Inflammatory macrophage treated with lipopolysaccharide for 1 hour (primary cell): ENCODE measurements at regions not wholly inside any gene's neighbourhood (a gene's known extent, or its start where the extent isn't known, plus 50 kb on each side); places are given as distances from the start of the nearest gene placed in this dataset.

Experiments used
- DNase-seq, 2 donors: peaks; one replicate each; pipeline ENCODE4 v3.0.0-alpha.2; 2020 to 2022

- DNase-seq = no peak
These were observed 485.3 kb downstream of the CBLN2 start for GRCh38 chr18:72058851-72059250.

- DNase-seq = no peak
These were observed 488.0 kb downstream of the CBLN2 start for GRCh38 chr18:72056171-72056570.

- no peak for DNase-seq
These were observed 502.7 kb downstream of the CBLN2 start for GRCh38 chr18:72041313-72042032.

- no peak for DNase-seq
These were observed 530.7 kb downstream of the CBLN2 start for GRCh38 chr18:72013427-72013850.

GRCh38 chr18:71998547-71999097 is 545.5 kb downstream of the CBLN2 start:
- no peak for DNase-seq

- no peak for DNase-seq
These were observed 548.2 kb downstream of the CBLN2 start for GRCh38 chr18:71995904-71996465.

GRCh38 chr18:71994273-71994672 is 549.9 kb downstream of the CBLN2 start:
- DNase-seq = no peak

GRCh38 chr18:71989616-71990015 is 554.5 kb downstream of the CBLN2 start:
- DNase-seq = no peak

- DNase-seq = no peak
These were observed 557.6 kb downstream of the CBLN2 start for GRCh38 chr18:71986351-71987050.

- no peak for DNase-seq
These were observed 567.4 kb downstream of the CBLN2 start for GRCh38 chr18:71976744-71977143.

- no peak for DNase-seq
These were observed 577.4 kb downstream of the CBLN2 start for GRCh38 chr18:71966791-71967190.

- no peak for DNase-seq
These were observed 585.5 kb downstream of the CBLN2 start for GRCh38 chr18:71958605-71959004.

- no peak for DNase-seq
These were observed 593.1 kb downstream of the CBLN2 start for GRCh38 chr18:71951001-71951400.

- no peak for DNase-seq
These were observed 601.7 kb downstream of the CBLN2 start for GRCh38 chr18:71942433-71942832.

GRCh38 chr18:71939483-71939882 is 604.7 kb downstream of the CBLN2 start:
- DNase-seq = no peak

GRCh38 chr18:71936744-71937143 is 607.4 kb downstream of the CBLN2 start:
- no peak for DNase-seq

GRCh38 chr18:71919211-71919610 is 624.9 kb downstream of the CBLN2 start:
- no peak for DNase-seq

- DNase-seq = no peak
These were observed 630.5 kb downstream of the CBLN2 start for GRCh38 chr18:71913641-71914040.

- no peak for DNase-seq
These were observed 641.7 kb downstream of the CBLN2 start for GRCh38 chr18:71902482-71902881.

GRCh38 chr18:71899707-71900472 is 644.3 kb downstream of the CBLN2 start:
- DNase-seq = no peak

GRCh38 chr18:71899183-71899582 is 645.0 kb downstream of the CBLN2 start:
- no peak for DNase-seq

GRCh38 chr18:71887509-71887908 is 656.6 kb downstream of the CBLN2 start:
- DNase-seq = no peak

GRCh38 chr18:71878226-71878625 is 665.9 kb downstream of the CBLN2 start:
- no peak for DNase-seq
